NCI-H2196 (cell line): ENCODE measurements at regions not wholly inside any gene's neighbourhood (a gene's known extent, or its start where the extent isn't known, plus 50 kb on each side); places are given as distances from the start of the nearest gene placed in this dataset.
"Not testable (repeated sequence)": the region's sequence is repeated elsewhere in the genome, so short reads cannot be mapped to it uniquely, and the experiment has no call there.

ENCODE experiments used
- DNase-seq: peaks from one replicate; lab custom pipeline; 2025; ENCODE audit not compliant: unreplicated experiment; lab: John Stamatoyannopoulos, UW

DNA sequence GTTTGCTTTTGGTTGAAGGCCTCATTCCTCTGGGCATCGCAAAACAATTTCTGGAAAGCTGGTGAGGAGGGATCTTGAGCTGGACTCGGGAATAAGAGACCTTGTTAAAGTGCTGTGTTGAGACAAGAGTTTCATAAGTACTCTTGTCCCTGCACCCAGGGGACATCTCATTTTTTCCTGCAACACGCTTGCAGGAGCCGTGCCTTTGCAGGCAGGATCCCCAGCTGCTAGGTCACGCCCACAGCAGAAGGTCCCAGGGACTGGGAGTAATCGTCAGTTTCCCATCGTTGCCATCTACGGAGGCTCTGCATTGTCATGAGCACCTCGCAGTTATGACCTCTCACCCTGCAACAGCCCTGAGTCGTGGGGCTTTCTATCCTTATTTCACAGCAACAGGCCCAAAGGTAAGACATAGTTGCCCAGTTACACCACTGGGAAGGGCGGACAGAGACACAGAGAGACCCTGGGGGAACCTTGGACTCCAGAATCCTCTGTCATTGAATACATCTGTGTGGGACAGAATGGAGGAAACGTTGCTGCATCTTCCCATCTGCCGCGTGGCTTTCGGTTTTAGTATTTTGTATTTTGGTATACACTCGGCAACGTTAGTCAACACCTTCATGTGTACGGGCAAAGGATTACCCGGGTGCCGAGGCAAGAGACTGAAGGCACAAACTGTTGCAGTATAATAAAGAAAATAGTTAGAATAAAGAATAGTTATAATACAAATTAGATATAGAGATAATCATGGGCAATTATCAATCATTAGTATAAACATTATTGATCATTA lies 60.4 kb upstream of the DMRTB1 start:
- no peak for DNase-seq

GRCh38 chr1:53399370-53400133 lies 59.6 kb upstream of the DMRTB1 start:
- not testable (repeated sequence) for DNase-seq

DNA sequence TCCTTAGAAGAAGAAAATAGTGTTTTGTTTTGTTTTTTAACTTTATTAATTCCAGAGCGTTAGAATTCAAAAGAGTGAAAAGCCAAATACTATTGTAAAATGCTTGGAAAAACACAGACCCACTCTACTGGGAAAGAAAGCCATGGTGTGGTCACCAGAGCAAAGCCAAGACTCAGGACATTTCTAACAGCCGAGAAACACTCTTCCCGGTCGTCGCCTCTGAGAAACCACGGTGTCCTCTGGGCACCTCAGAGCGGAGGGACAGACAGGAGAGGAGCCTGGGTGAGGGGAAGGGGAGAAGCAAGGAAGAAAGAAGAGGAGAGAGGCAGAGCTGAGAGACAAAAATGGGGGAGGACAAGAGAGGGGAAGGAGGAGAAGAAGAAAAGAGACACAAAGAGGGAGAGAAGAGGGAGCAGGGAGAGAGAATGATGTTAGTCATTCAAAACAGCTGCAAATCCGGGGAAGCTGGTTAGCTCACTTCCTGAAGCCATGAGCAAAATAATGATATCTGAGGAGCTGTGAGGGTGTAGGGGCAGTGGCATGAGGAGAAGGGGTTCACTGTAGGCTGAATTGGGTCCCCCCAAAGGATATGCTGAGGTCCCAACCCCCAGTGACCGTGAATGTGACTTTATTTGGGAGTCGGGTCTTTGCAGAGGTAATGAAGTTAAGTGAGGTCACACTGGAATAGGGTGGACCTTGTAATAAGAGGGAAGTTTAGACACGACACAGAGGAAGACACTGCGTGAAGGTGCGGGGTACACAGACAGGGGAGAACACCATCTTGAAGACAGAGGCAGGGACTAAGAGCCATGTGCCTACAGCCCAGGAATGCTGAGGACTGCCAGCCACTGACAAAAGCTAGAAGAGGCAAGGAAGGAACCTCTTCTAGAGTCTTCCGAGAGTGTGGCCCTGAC lies 58.2 kb upstream of the DMRTB1 start:
- no peak for DNase-seq

DNA sequence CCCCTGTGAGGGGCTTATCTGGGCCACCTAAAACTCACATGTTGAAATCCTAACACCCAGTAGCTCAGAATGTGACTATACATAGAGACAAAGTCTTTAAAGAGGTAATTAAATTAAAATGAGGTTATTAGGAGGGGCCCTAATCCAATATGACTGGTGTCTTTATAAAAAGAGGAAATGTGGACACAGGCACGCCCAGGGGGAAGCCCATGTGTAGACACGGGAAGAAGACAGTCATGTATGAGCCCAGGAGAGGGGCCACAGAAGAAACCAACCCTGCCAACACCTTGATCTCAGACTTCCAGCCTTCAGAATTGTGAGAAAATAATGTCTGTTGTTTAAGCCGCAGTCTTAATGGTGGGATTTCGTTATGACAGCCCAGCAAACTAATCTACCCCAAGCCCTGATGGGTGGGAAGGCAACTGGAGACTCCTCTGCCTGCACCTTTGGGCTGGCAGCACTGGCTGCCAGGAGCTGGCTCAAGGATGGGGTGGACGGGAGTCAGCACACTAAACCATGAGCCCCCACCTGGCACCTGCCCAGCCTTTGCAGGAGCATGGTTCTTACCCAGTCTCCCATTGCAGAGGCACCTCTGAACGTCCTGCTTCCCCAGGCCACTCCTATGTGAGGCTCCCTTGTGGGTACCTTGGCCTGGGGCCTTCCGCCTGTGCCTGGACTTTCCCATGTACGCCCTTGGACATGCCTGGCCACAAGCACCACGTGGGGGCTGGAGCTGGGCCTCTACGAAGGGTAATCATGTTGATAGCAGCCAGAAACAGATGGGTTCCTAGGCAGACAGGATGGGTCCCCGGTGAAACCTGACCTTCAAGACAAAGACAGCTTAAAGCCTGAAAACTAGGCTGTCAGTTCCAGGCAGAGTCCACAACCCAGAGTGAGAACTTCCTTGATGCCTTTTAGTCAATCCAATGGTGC lies 57.1 kb upstream of the DMRTB1 start:
- DNase-seq, result no peak

- DNase-seq, result no peak
Observed at GRCh38 chr1:53402891-53403655, 56.1 kb upstream of the DMRTB1 start.

DNA sequence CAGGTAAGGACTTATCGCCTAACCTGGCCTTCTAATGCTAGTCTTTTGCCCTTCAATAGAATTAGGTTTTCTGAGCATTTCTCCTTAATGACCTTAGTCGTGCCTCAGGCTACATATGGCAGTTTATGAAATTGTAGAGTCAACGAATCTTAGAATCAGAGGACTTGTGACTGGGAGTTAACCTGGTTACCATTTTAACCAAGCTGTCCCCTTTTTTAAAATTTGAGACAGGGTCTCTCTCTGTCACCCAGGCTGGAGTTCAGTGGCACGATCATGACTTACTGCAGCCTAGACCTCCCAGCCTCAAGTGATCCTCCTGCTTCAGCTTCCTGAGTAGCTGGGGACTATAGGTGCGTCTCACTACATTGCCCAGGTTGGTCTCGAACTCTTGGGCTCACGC lies 53.5 kb upstream of the DMRTB1 start:
- DNase-seq, result no peak

GRCh38 chr1:53406551-53407235 lies 52.5 kb upstream of the DMRTB1 start:
- DNase-seq, result no peak

- DNase-seq, result no peak
Observed at GRCh38 chr1:53408013-53408754, 51.0 kb upstream of the DMRTB1 start.

- no peak for DNase-seq
Observed at GRCh38 chr1:53408755-53409129, 50.5 kb upstream of the DMRTB1 start.

- DNase-seq, result no peak
Observed at GRCh38 chr1:53409233-53409632, 50.0 kb upstream of the DMRTB1 start.
